ENCODE measurements at regions not wholly inside any gene's neighbourhood (a gene's known extent, or its start where the extent isn't known, plus 50 kb on each side); places are given as distances from the start of the nearest gene placed in this dataset.

DNA sequence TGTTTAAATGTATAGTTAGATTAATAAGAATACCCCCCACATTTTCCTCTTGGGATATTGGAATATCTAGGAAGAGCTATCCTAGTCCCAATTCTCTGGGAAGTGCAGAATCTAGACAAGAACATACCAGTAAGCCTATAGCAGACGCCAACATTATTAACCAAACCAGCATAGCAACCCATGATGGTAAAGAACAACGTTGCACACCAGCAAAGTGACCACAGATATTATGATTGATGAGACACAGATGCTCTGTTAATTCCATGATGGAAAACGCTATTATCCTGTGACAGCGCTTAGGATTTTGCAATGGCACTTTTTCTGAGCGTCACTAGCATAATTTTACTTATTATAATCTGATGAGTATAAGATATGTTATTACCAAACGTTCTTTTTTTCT is 603.1 kb upstream of the PCDH15 start:
- TF ChIP-seq, protein P1, sequence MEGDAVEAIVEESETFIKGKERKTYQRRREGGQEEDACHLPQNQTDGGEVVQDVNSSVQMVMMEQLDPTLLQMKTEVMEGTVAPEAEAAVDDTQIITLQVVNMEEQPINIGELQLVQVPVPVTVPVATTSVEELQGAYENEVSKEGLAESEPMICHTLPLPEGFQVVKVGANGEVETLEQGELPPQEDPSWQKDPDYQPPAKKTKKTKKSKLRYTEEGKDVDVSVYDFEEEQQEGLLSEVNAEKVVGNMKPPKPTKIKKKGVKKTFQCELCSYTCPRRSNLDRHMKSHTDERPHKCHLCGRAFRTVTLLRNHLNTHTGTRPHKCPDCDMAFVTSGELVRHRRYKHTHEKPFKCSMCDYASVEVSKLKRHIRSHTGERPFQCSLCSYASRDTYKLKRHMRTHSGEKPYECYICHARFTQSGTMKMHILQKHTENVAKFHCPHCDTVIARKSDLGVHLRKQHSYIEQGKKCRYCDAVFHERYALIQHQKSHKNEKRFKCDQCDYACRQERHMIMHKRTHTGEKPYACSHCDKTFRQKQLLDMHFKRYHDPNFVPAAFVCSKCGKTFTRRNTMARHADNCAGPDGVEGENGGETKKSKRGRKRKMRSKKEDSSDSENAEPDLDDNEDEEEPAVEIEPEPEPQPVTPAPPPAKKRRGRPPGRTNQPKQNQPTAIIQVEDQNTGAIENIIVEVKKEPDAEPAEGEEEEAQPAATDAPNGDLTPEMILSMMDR (IDR thresholded peaks at IDR 0.05; ENCODE audit: low read depth, low read length), result no peak
- Histone ChIP-seq H3K27ac (ENCODE audit: low read depth, low read length) (no peak overlapping the region), H3K4me3 (ENCODE audit: low read depth, low read length) (no peak overlapping the region), H3K9me3 (ENCODE audit: control insufficient read depth, insufficient read depth, low read length) (no peaks in the 10 kb centered on the region), H3K27me3 (ENCODE audit: control insufficient read depth, insufficient read depth, low read length) (no peaks in the 10 kb centered on the region)
- DNase-seq (ENCODE audit: low read depth, low spot score), result no peak
- CTCF ChIA-PET, result no interaction called here
- POLR2A ChIA-PET, result no interaction called here

GRCh38 chr10:55400075-55400849 is 599.2 kb upstream of the PCDH15 start:
- H3K4me3 ChIP-seq (ENCODE audit: low read depth, low read length), result no peak overlapping the region
- POLR2A ChIA-PET, result no interaction called here
- H3K9me3 ChIP-seq (ENCODE audit: control insufficient read depth, insufficient read depth, low read length), result no peaks in the 10 kb centered on the region
- TF ChIP-seq, protein P1 (IDR thresholded peaks at IDR 0.05; ENCODE audit: low read depth, low read length), result no peak
- no peaks in the 10 kb centered on the region for H3K27me3 ChIP-seq (ENCODE audit: control insufficient read depth, insufficient read depth, low read length)
- no peak for DNase-seq (ENCODE audit: low read depth, low spot score)
- H3K27ac ChIP-seq (ENCODE audit: low read depth, low read length), result no peak overlapping the region
- CTCF ChIA-PET, result no interaction called here

DNA sequence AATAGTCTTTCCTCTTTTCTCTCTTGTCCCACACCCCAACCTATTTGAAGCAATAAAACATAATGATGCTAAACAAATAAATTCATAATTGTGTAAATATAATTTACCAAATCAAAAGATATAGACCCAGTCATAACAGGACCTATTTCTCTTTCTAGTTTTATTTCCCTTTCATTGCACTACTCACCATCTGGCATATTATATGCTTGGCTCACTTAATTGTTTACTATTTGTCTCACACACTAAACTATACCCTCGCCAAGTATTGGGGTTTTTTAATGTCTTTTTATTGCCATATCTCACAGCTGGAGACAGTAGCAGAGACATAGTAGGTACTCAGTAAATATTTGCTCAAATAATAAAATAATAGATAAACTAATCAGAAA is 597.5 kb upstream of the PCDH15 start:
- no peak for DNase-seq (ENCODE audit: low read depth, low spot score)
- ChIA-PET POLR2A (no interaction called here), CTCF (no interaction called here)
- Histone ChIP-seq H3K9me3 (ENCODE audit: control insufficient read depth, insufficient read depth, low read length) (no peaks in the 10 kb centered on the region), H3K27ac (ENCODE audit: low read depth, low read length) (no peak overlapping the region), H3K4me3 (ENCODE audit: low read depth, low read length) (no peak overlapping the region), H3K27me3 (ENCODE audit: control insufficient read depth, insufficient read depth, low read length) (no peaks in the 10 kb centered on the region)
- TF ChIP-seq, protein P1 (IDR thresholded peaks at IDR 0.05; ENCODE audit: low read depth, low read length), result no peak

DNA sequence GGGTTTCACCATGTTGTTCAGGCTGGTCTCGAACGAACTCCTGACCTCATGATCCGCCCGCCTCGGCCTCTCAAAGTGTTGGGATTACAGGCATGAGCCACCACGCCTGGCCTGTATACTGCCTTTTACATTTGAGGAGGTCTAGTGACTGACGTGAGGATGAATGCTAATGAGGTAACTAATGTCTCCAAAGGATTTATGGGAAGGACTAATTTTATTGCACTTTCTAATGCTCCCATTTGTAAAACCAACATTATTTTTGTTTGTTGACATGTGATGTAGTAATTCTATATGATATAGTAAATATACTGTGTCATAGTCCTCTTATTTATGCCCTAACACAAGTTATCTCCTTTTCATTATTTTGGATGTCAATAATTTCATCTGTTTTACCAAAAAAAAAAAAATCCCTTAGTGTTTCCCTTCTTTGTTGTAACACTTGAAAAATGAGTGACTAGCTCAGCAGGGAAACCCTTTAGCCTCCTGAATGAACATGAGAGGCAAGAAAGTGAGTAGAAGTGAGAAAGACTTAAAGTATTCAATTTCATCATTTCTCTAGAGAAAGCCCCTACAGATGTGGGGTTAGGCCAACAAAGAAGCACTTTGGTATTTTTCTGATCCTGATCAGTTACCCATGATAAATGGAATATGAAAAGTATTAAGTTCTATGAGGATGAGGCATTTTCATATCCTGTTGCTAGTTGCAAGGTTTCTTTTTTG is 596.9 kb upstream of the PCDH15 start:
- H3K27me3 ChIP-seq (ENCODE audit: control insufficient read depth, insufficient read depth, low read length), result no peaks in the 10 kb centered on the region
- H3K4me3 ChIP-seq (ENCODE audit: low read depth, low read length), result no peak overlapping the region
- no peak overlapping the region for H3K27ac ChIP-seq (ENCODE audit: low read depth, low read length)
- CTCF ChIA-PET, result no interaction called here
- TF ChIP-seq, protein P1 (IDR thresholded peaks at IDR 0.05; ENCODE audit: low read depth, low read length), result no peak
- no peaks in the 10 kb centered on the region for H3K9me3 ChIP-seq (ENCODE audit: control insufficient read depth, insufficient read depth, low read length)
- POLR2A ChIA-PET, result no interaction called here
- no peak for DNase-seq (ENCODE audit: low read depth, low spot score)

DNA sequence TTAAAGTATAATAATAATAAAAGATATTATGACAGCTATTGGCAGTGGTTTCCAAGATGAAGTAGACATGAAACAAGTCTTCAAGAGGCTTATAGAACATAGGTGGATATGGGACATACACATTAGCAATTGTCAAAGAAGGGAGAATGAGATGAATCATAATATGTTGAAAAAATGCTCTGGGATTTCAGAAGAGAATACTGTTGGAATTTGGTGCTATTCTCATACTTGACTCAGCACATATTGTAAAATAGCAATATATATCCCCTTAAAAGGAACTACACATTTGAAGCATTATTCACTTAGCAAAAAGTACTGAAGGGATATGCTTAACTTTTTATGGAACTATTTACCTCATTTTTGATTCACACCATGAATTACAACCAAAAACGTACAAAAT is 577.2 kb upstream of the PCDH15 start:
- ChIA-PET CTCF (no interaction called here), POLR2A (no interaction called here)
- Histone ChIP-seq H3K4me3 (ENCODE audit: low read depth, low read length) (no peak overlapping the region), H3K9me3 (ENCODE audit: control insufficient read depth, insufficient read depth, low read length) (0 out of 2 replicates have a peak, but pooled peaks cover 2% of the 10 kb centered on the region), H3K27ac (ENCODE audit: low read depth, low read length) (no peak overlapping the region), H3K27me3 (ENCODE audit: control insufficient read depth, insufficient read depth, low read length) (no peaks in the 10 kb centered on the region)
- TF ChIP-seq, protein P1 (IDR thresholded peaks at IDR 0.05; ENCODE audit: low read depth, low read length), result no peak
- no peak for DNase-seq (ENCODE audit: low read depth, low spot score)
